ENCODE measurements at regions not wholly inside any gene's neighbourhood (a gene's known extent, or its start where the extent isn't known, plus 50 kb on each side); places are given as distances from the start of the nearest gene placed in this dataset.

DNA sequence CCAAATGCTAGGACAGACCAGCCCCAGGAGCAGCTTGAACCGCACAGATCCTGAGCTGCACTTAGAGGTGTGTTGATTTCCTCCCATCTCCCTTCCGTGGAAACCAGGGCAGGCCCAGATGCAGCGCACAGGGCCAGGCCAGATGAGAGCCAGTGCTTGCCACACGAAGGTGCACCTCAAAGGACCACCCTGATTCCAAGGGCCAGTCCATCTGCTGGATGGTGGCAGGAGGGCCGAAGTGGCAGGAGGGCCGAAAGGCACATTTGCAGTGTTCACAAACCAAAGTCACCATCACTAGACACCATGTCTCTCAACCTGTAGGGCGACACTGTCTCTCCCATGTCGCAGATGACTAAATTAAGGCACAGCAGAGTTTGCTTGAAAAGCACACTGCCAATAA lies 370.7 kb upstream of the MYT1L start:
- TF ChIP-seq, protein P1, sequence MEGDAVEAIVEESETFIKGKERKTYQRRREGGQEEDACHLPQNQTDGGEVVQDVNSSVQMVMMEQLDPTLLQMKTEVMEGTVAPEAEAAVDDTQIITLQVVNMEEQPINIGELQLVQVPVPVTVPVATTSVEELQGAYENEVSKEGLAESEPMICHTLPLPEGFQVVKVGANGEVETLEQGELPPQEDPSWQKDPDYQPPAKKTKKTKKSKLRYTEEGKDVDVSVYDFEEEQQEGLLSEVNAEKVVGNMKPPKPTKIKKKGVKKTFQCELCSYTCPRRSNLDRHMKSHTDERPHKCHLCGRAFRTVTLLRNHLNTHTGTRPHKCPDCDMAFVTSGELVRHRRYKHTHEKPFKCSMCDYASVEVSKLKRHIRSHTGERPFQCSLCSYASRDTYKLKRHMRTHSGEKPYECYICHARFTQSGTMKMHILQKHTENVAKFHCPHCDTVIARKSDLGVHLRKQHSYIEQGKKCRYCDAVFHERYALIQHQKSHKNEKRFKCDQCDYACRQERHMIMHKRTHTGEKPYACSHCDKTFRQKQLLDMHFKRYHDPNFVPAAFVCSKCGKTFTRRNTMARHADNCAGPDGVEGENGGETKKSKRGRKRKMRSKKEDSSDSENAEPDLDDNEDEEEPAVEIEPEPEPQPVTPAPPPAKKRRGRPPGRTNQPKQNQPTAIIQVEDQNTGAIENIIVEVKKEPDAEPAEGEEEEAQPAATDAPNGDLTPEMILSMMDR (conservative IDR thresholded peaks at IDR 0.05 in 1 of 2, IDR thresholded peaks at IDR 0.05 in 1 of 2; ENCODE audit: low read depth in 1 of 2, low read length in 2 of 2): no peak
- no peak for TF ChIP-seq EZH2 (IDR thresholded peaks at IDR 0.05; ENCODE audit: low read length, missing control alignments)

Data from fibroblast of lung (primary cell).